ENCODE measurements at regions not wholly inside any gene's neighbourhood (a gene's known extent, or its start where the extent isn't known, plus 50 kb on each side); places are given as distances from the start of the nearest gene placed in this dataset.

DNA sequence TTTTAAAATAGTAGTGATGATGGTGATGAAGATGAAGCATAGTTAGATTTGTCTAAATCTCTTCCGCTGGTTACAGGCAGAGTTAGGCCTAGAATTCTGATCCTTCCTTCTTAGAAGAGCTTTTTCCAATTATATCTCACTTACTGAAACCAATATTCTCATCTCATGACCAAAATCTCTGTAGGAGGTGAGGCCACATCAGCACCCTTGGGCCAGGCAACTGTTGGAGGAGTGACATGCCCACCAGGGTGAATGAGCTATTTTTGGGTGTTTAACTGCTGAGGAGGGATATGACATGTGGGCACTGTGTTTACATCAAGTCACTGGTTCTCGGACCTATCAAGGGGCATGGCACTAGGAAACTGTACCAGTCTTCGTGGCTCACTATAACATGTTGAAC, 102.2 kb upstream of the SLC24A3 start:
- intact Hi-C loops (cut with DNase I) = no loop called here
- H3K9me3 ChIP-seq (replicated peaks in 1 of 3) = no peaks in the 10 kb centered on the region
- DNase-seq = no peak
- no peaks in the 10 kb centered on the region for H3K36me3 ChIP-seq (replicated peaks in 1 of 2)
- no peaks in the 10 kb centered on the region for H3K4me1 ChIP-seq (replicated peaks in 1 of 2)
- 79 to 91% (median 89%) methylated on average over 3 of the region's 3 CpGs for WGBS, 4 donors
- H3K27ac ChIP-seq = no peak overlapping the region
- H3K27me3 ChIP-seq = no peaks in the 10 kb centered on the region
- TF ChIP-seq, protein P1, sequence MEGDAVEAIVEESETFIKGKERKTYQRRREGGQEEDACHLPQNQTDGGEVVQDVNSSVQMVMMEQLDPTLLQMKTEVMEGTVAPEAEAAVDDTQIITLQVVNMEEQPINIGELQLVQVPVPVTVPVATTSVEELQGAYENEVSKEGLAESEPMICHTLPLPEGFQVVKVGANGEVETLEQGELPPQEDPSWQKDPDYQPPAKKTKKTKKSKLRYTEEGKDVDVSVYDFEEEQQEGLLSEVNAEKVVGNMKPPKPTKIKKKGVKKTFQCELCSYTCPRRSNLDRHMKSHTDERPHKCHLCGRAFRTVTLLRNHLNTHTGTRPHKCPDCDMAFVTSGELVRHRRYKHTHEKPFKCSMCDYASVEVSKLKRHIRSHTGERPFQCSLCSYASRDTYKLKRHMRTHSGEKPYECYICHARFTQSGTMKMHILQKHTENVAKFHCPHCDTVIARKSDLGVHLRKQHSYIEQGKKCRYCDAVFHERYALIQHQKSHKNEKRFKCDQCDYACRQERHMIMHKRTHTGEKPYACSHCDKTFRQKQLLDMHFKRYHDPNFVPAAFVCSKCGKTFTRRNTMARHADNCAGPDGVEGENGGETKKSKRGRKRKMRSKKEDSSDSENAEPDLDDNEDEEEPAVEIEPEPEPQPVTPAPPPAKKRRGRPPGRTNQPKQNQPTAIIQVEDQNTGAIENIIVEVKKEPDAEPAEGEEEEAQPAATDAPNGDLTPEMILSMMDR (IDR thresholded peaks at IDR 0.05) = no peak
- no peak for TF ChIP-seq POLR2A (IDR thresholded peaks at IDR 0.05)
- H3K4me3 ChIP-seq = no peak overlapping the region

DNA sequence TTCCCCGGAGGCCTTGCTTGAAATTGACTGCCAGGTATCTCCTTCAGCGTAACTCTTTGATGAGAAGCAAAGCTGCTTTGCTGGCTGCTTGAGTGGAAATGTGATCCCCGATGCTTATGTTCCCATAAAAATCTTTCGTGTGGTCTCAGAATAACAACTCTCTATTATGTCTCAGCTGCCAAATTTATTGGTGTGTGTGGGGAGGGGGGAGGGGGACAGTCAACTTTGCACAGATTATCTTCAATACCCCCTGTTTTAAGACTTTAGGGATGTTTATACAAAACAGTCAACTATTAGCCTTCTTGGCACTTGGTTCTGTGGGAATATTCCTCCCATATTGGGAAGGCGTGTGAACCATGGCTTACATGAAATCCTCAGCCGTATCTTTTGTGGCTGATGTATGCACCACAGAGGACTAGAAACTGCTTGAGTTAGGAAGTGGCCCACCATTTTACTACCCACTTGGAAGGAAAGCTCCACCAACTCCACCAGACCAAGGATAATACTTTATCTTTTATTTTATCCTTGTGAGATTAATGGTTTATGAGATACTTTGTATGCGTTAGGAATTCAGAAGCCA, 101.5 kb upstream of the SLC24A3 start:
- no peaks in the 10 kb centered on the region for H3K4me1 ChIP-seq (replicated peaks in 1 of 2)
- no peaks in the 10 kb centered on the region for H3K9me3 ChIP-seq (replicated peaks in 1 of 3)
- intact Hi-C loops (cut with DNase I) = no loop called here
- no peak overlapping the region for H3K27ac ChIP-seq
- H3K27me3 ChIP-seq = no peaks in the 10 kb centered on the region
- TF ChIP-seq, protein P1 (IDR thresholded peaks at IDR 0.05) = no peak
- no peak for TF ChIP-seq POLR2A (IDR thresholded peaks at IDR 0.05)
- no peak overlapping the region for H3K4me3 ChIP-seq
- no peaks in the 10 kb centered on the region for H3K36me3 ChIP-seq (replicated peaks in 1 of 2)
- DNase-seq = no peak
- WGBS, 4 donors = 62 to 77% (median 72%) methylated on average over 7 of the region's 7 CpGs

DNA sequence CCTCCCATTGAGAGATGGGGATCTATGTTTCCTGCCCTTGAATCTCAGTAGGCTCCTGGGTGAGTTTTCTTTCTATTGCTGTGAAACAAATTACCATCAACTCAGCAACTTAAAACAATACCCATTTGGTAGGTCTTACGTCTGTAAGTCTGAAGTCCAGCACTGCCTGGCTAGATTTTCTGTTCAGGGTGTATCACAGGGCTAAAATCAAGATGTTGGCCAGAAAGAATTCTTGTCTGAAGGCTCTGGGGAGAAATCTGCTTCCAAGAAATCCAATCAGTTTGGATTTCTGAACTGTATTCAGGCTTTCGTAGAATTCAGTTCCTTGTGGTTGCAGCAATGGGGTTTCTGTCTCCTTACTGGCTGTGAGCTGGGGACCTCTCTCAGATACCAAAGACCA, 99.6 kb upstream of the SLC24A3 start:
- H3K9me3 ChIP-seq (replicated peaks in 1 of 3) = no peaks in the 10 kb centered on the region
- no peak for DNase-seq
- H3K4me1 ChIP-seq (replicated peaks in 1 of 2) = no peaks in the 10 kb centered on the region
- H3K27me3 ChIP-seq = no peaks in the 10 kb centered on the region
- intact Hi-C loops (cut with DNase I) = no loop called here
- TF ChIP-seq, protein P1 (IDR thresholded peaks at IDR 0.05) = no peak
- TF ChIP-seq POLR2A (IDR thresholded peaks at IDR 0.05) = no peak
- 82 to 92% (median 87%) methylated on average over 2 of the region's 2 CpGs for WGBS, 4 donors
- H3K27ac ChIP-seq = no peak overlapping the region
- no peak overlapping the region for H3K4me3 ChIP-seq
- no peaks in the 10 kb centered on the region for H3K36me3 ChIP-seq (replicated peaks in 1 of 2)

DNA sequence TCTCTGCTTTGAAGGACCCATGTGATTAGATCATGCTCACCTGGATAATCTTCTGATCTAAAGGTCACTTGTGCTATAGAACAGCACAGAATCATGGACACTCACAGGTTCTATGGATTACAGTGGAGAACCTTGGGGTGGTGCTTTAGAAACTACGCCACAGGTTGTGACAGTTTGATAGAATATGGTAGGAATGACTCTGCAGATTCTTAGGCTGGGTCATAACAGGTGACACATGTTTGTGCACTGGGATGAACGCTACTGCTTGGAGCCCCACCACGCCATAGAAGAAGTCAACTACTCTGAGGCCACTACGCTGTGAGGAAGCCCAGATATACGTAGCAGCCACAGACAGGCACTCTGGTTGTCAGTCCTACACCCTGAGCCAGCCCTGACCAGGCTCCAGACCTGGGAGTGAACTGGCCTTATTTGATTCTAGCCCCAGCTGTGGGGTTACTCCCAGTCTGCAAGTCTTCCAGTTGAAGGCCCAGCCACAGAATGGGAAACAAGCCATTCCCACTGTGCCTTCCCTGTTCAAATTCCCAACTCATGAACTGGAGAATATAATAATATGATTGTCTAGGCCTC, 99.0 kb upstream of the SLC24A3 start:
- Histone ChIP-seq H3K36me3 (replicated peaks in 1 of 2) (no peaks in the 10 kb centered on the region), H3K27me3 (no peaks in the 10 kb centered on the region), H3K9me3 (replicated peaks in 1 of 3) (no peaks in the 10 kb centered on the region), H3K4me3 (no peak overlapping the region), H3K27ac (no peak overlapping the region), H3K4me1 (replicated peaks in 1 of 2) (no peaks in the 10 kb centered on the region)
- intact Hi-C loops (cut with DNase I) = no loop called here
- DNase-seq = no peak
- TF ChIP-seq, protein P1 (IDR thresholded peaks at IDR 0.05) = no peak
- TF ChIP-seq POLR2A (IDR thresholded peaks at IDR 0.05) = no peak
- WGBS, 4 donors = 80 to 90% (median 86%) methylated on average over 4 to 5 of the region's 5 CpGs

Measured in adrenal gland (tissue), 9 donors.